Germinal center (tissue), 1 donor: ENCODE measurements at regions not wholly inside any gene's neighbourhood (a gene's known extent, or its start where the extent isn't known, plus 50 kb on each side); places are given as distances from the start of the nearest gene placed in this dataset.
"Not testable (repeated sequence)": the region's sequence is repeated elsewhere in the genome, so short reads cannot be mapped to it uniquely, and the experiment has no call there.

Experiments
- DNase-seq: peaks from one replicate; pipeline ENCODE4 v3.0.0; 2012; ENCODE audit warnings: mixed read lengths, low spot score

DNA sequence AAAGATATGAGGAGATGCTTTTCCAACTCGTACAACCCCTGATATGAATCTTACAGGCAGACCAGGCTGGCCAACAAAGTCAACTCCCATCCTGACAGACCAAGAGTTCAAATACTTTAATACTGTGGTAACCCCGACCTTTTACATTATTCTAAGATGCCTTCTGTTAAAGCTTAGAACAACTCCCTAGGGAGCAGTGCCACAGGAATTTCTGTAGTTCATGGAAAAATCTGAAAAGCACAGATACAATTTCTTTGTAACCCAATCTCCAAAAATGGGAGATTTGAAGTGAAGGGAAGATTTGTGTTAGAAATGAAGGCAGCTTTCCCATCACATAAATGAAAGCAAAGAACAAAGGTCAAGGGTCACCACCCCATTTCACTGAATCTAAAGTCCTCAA is 151.3 kb upstream of the BEND6 start:
- no peak for DNase-seq

DNA sequence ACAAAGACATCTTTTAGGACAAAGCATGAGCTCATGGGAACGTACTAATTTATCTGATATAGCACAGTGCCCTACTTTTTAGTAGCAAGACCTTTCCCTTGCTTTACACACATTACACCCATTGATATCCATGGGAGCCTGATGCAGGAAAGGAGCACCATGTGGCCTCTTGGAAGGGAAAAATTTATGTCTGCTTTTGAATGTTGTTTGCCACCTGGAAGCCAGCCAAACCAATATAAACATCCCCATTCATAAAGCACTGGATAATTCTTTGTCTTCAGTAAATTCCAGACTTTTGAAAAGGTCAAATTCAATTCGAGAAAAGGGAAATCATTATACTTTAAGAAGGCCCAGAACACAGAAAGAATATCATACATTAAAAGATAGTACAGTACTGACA is 152.3 kb upstream of the BEND6 start:
- no peak for DNase-seq

DNA sequence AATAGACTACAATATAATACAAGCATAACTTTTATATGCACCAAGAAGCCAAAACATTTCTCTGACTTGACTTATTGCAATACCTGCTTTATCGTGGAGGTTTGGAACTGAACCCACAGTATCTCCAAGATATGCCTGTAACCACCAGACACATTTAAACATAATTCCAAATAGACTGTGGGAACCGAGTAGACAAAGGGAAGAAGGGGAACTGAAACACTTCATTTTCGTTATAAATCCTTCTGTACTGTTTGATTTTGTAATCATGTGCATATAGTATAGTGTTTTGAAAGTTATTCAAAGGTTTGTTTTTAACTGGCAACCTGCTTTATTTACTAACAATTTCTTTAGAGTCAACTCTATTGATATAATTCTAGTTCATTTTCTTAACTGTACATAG is 154.9 kb upstream of the BEND6 start:
- DNase-seq = no peak

DNA sequence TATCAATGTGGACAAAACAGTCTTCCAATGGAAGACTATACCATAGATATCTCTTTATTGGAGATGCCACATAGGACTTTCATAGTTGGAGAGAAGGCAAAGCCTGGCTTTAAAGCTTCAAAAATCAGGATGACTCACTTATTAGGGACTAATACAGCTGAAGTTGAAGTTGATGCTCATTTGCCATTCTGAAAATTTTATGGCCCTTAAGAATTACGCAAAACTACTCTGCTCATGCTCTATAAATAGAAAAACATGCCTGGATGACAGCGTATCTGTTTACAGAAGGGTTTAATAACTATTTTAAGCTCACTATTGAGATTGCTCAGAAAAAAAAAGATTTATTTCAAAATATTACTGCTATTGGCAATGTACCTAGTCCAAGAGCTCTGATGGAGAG is 155.5 kb upstream of the DST start:
- DNase-seq = no peak

DNA sequence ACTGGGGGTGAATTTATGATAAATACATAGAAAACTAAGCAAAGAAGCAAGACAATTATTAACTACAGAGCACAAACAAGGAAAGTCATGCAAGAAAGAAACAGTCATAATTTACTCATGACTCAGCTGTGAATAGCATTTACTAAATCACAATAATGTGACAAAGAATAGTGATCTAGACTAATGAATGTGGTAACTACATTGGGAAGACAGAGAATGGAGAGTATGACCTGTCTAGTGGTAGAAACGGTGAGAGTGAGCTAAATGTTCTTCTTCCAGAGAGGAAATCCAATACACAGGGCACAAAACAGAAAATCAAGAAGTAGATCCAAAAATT is 153.5 kb upstream of the DST start:
- no peak for DNase-seq

DNA sequence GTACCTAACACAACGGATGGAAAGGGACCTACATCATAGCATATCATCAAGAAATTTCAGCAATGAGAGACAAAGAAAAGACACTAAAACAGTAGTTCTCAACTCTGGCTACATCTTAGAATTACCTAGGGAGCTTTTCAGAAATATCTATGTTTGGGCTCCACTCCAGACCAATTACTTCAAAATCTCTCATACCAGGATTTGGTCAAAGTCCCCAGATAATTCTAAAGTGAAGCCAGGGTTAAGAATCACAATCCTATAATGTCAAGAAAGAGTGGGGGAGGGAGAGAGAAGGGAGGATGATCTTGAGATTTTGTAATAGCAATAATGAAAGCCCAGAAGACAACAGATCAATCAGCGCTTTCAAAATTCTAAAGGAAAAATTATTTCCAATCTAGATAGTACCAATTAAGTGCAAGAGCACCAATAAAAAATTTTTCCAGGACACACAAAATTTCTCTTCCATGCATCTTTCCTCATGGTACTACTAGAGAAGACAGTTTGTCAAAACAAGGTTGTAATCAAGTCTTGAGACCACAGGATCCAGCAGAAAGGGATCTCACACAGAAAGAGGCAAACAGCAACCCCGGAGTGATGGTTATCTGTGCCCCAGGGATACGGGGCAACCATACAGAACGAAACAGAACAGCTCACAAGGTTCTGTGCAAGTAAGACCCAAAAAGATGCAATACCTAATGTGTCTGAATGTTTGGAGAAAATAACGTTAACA is 152.9 kb upstream of the DST start:
- no peak for DNase-seq

DNA sequence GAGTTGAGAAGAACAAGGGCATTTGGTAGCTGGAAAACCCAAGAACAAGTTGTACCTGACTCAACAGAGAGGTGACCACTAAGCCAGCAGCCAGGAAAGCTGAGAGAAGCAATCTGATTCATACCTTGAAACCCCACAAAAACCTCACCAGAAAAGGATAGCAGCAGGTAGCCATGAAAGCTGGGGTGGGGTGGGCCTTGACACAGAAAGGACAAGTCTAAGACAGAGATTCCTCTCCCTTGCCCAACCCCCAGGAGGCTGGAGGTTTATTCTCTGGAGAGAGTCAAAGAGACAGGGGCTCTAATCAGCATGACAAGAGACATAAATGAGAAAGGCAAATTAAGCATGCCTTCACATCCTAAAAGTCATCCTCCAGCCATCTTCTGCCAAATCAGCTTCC is 151.7 kb upstream of the DST start:
- no peak for DNase-seq

DNA sequence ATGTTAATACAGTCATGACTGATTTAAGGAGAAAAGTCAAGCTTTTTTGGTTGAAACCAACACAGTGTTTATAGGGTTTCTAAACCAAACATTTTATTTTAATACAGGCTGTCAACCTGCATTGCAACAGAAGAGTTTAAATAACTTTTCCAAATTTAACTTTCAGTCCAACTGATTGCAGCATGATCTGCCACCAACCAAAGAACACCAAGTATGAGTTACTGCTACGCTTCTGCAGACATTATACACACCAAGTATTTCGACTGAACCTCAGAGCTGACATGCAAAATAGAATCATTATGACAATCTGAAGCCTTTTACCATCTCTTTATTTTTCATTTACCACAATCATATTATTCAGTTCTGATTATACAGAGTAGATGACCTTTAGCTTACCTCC is 151.2 kb upstream of the DST start:
- DNase-seq = no peak

DNA sequence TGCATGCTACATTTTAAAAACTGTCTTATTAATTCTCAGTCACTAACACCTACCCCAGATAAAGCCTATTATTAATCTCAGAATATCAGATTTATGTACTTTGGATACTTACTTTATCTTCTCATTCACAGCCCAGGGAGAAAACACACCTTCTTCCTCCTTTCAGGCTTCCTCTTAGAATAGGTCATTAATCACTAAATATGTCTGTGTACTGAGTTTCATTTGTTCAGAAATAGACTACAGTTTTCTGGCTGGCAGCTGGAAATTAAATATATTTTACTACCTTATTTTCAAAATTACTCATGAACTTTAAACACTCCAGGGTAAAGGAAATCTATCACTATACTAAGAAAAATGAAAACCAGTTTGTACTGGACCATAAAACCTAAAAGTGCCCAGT is 147.7 kb upstream of the DST start:
- DNase-seq = no peak

DNA sequence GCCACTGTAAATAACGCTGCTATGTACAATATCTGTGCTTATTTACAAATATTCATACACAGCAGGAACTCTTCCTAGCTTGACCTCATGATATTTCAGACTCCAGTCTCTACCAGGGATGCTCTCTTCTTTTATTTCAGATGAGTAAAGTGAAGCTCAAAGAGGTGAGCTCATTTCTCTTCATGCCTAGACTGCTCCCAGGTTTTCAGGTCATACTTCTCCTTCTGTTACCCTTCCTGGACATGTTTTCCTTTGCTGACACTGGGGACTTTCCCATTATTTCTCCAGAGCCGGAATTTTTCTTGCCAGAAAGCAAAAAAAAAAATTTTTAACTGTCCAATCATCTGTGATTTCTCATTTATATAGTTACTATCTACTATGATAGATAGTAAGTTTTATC is 147.2 kb upstream of the DST start:
- DNase-seq = no peak

DNA sequence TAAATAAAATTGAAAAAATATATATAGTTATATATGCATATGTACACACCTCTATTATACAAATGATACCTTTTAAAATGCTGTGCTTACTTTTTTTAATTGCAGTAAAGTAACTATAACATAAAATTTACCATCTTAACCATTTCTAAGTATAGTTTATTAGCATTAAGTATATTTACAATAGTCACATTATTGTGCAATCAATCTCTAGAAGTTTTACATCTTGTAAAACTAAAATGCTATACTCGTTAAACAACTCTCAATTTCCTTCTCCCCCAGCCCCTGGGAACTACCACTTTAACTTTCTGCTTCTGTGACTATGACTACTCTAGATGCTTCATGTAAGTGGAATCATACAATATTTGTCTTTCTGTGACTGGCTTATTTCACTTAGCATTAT is 146.7 kb upstream of the DST start:
- DNase-seq = no peak

DNA sequence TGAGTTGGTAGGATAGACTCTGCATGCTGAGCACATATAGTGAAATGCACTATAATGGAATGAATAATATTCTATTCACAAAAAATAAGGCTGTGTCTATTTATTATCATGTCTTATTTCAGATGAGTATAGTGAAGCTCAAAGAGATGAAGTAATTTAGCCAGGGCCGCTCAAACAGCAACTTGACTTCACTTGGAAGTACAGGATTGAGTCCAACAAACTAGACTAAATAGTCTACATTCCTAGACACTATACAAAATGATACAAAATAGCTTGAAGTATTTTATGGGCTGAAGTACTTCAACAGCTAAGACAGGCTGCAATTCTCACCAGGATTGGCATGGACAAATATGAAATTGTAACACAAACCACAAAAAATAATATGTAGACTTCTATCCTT is 144.5 kb upstream of the DST start:
- DNase-seq = no peak

DNA sequence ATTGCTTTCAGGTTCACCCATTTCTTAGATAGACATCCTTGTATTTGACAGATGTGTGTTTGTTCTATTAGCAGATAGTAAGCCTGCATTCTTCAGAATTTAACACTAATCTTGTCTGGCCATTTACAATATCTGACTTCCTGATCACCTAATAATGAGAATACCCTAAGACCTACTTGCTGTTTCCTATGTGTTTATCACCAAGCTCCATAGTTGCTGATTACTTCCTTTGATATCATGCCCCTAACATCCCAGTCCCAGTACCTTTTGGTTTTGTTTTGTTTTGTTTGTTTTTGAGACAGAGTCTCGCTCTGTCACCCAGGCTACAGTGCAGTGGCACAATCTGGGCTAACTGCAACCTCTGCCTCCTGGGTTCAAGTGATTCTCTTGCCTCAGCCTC is 143.6 kb upstream of the DST start:
- DNase-seq = no peak

DNA sequence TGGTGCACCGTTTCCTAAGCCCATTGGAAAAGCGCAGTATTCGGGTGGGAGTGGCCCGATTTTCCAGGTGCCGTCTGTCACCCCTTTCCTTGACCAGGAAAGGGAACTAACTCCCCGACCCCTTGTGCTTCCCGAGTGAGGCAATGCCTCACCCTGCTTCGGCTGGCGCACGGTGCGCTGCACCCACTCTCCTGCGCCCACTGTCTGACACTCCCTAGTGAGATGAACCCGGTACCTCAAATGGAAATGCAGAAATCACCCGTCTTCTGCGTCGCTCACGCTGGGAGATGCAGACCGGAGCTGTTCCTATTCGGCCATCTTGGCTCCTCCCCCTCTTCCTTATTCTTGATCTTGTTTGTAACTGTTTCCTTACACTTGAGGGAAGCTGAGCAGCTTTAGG is 142.8 kb upstream of the DST start:
- not testable (repeated sequence) for DNase-seq

DNA sequence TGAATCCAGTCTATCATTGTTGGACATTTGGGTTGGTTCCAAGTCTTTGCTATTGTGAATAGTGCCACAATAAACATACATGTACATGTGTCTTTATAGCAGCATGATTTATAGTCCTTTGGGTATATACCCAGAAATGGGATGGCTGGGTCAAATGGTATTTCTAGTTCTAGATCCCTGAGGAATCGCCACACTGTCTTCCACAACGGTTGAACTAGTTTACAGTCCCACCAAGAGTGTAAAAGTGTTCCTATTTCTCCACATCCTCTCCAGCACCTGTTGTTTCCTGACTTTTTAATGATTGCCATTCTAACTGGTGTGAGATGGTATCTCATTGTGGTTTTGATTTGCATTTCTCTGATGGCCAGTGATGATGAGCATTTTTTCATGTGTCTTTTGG is 137.4 kb upstream of the DST start:
- not testable (repeated sequence) for DNase-seq

DNA sequence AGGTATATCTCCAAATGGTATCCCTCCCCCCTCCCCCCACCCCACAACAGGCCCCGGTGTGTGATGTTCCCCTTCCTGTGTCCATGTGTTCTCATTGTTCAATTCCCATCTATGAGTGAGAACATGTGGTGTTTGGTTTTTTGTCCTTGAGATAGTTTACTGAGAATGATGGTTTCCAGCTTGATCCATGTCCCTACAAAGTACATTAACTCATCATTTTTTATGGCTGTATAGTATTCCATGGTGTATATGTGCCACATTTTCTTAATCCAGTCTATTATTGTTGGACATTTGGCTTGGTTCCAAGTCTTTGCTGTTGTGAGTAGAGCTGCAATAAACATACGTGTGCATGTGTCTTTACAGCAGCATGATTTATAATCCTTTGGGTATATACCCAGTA is 135.8 kb upstream of the DST start:
- DNase-seq = not testable (repeated sequence)

DNA sequence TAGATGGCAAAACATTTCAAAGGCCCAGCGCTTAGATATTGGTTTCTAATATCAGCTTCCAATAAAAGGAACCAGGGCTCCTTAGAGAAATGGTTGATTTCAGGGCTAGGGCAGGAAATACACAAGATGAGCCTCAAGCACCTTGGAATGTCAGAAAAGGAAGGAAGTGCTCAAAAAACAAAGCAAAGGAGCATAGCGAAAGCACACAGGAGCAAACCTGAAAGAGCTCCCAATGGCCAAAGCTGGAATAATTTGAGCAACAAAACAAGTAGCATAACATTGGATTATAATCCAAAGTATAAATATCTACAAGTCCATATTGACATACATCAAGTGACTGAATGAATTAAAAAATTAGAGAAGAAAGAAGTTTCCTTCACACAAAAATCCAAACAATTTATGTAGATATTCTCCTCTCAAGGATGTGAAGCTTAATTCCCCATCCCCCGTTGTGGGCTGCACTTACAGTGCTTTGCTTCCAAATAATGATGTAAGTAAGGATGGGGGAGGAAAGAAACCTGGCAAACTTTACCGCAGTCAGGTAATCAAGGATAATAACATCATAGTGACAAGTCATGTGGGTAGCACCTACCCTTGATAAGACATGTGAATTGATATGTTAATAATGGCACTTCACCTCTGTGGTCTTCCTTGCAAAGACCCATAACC is 132.9 kb upstream of the DST start:
- no peak for DNase-seq

DNA sequence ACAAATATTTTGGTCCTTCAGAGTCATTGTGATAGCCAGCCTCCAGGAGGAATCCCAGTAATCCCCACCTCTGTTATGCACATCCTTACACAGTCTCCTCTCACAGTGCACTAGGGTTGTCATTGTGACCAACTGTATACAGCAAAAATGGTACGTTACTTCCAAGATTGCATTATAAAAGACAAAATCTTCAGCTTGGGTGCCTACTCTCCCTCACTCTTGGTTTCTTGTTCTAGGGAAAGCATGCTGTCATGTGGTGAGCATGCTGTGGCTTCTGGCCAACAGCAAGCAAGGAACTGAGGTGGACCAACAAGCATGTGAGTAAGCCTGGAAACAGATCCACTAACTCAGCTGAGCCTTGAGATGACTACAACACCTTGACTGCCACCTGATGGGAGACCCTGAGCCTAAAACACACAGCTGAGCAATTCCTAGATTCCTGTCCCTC is 130.1 kb upstream of the DST start:
- DNase-seq = no peak

DNA sequence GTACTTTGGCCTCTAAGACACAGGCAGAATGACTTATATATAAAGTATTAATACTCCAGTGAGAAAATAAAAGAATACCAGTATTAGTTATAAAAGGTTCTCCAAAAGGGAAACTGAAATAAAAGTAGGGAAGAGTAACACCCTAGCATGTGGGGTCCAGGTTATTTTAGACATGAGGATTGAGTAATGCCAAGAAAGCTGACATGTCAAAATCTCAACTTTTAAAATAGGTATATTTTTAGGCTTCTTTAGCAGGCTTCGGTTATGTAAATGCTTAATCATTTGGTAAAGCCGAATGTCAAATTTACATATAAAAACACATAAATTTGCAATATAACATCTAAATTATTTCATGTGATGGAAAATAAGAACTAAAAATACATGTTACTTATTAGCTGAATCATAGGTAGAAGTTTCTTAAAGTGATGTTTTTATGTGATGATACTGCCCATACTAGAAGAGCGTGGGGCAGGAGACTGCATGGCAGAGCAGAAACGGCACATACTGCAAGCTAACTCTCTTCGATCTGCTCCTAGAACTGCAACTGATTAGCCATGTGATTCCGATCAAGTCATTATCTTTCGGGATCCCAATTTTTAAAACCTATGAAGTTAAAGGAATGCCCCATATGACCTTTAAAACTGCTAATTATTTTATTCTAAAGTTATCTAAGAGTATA is 129.4 kb upstream of the DST start:
- no peak for DNase-seq

DNA sequence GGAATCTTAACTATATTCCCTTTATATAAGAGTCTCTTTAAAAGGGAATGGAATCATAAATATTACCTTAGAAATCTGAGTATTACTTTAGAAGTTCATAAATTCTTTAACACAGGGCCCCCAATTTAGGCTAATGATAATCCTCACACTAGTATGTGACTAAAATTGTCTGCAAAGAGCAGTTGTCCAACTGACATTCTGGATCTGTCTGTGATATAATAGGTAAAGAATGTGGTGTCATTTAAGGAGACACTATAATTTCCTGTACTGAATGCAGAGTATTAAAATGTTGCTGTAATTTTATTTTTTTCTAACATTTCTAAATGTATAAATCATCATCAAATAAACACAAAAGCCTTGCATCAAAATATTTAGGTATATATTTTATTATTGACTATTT is 128.5 kb upstream of the DST start:
- no peak for DNase-seq

DNA sequence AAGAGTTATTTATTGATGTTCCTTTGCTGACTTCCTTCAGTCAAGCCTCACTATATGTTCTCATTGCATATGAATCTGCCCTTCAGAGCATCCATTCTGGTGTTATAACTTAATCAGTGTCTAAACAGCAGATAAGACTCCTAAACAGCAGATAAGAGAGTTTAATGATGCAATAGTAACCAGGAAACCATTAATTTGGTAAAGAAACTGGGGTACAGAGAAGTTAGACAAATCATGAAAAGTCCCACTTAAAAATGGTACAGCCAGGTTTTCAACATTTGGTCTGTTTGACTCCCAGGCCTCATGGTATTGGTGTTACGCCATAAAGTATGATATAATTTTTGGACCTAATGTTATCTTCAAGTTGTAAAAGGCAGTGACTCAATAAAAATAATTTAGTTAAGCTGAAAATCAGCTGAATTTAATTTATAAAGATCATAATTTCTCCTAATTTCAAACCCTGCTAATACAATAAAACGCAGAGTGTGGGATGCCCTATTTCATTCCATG is 127.4 kb upstream of the DST start:
- DNase-seq = no peak

DNA sequence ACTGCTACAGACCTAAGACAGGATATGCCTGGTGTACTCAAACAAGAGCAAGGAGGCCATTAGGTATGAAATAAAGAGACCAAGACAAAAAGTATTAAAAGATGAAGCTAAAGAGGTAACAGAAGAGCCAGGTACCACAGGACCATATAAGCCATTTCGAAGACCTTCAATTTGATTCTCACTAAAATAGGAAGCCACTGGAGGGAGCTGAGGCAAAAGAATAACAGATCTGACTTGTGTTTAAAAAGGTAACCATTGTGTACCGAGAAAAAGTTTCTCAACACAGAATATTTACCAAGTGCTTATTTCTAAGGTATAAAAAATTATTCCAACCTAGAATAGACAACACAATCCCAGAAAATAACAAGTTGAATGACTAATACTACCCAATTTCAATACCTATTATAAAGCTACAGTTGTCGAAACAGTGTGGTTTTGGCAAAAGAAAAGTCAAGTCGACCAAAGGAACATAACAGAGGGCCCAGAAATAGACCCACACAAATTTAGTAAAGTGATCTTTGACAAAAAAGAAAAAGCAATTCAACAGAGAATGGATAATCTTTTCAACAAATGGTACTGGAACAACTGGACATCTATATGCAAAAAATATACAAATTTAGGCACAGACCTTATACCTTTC is 125.3 kb upstream of the DST start:
- no peak for DNase-seq

DNA sequence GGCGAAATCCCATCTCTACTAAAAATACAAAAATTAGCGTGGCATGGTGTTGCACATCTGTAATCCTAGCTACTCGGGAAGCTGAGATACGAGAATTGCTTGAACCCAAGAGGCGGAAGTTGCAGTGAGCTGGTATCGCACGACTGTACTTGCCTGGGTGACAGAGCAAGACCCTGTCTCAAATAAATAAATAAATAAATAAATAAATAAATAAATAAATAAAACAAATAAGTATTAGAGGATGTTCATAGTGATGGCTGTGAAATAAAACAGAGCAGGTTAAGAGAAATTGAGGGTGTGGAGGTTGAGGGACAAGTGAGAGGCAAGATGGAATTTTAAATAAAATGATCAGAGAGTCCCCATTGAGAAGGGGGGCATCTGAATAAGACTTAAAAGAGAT is 124.7 kb upstream of the DST start:
- DNase-seq = no peak
